ENCODE measurements at regions not wholly inside any gene's neighbourhood (a gene's known extent, or its start where the extent isn't known, plus 50 kb on each side); places are given as distances from the start of the nearest gene placed in this dataset.

DNA sequence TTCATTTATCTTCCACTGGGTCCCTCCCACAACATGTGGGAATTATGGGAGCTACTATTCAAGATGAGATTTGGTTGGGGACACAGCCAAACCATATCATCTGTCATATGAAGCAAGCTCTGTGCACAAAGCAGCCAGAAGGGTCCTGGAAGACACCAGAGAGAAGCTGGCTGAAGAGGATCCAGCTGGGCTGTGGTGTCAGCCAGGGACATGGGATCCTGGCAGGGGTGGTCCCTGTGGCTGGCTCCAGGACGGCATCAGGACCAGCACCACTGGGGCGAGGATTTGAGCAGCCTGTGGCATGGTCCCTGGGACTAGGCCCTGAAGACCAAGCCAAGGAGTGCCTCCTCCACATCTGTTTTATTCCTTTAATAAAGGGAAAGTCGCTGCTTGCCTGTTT is 84.8 kb upstream of the HDAC4 start:
- TF ChIP-seq, protein P1, sequence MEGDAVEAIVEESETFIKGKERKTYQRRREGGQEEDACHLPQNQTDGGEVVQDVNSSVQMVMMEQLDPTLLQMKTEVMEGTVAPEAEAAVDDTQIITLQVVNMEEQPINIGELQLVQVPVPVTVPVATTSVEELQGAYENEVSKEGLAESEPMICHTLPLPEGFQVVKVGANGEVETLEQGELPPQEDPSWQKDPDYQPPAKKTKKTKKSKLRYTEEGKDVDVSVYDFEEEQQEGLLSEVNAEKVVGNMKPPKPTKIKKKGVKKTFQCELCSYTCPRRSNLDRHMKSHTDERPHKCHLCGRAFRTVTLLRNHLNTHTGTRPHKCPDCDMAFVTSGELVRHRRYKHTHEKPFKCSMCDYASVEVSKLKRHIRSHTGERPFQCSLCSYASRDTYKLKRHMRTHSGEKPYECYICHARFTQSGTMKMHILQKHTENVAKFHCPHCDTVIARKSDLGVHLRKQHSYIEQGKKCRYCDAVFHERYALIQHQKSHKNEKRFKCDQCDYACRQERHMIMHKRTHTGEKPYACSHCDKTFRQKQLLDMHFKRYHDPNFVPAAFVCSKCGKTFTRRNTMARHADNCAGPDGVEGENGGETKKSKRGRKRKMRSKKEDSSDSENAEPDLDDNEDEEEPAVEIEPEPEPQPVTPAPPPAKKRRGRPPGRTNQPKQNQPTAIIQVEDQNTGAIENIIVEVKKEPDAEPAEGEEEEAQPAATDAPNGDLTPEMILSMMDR (IDR thresholded peaks at IDR 0.05; ENCODE audit: low read depth, low read length), result no peak
- no peak for DNase-seq (ENCODE audit: extremely low read depth, low read depth)

DNA sequence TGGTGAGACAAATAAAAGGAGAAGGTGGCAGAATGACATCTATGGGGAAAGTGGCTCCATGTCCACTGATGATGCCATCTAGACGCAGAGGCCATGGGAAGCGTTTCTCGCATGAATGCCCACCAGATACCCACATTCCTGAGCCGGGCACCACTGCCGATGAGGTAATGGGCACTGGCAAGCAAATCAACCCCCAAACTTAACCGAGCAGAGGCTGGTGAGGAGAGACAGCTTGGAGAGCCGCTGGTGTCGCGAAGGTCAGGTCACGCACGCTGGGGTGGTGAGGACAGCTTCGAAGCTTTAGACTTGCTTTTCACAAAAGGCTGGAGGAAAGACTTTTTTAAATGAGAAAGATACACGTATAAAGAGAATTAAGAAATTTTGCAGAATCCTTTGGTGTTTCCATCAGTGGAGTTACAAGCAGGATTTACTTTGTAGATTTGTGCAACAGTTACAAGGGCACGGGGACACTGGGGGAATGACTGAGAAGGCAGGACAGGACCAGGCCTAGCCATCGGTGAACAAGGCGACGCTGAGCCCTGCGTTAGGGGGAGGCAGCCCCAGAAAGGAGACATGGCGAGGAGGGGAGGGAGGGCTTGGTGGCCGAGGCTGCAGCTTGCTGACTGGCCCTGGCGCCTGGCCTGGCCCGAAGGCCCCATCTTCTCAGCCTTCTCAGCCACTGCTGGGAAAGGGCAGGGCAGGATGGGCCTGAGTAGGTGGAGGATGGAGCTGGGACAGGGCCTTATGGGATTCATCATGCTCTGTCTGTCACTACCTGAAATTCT is 83.9 kb upstream of the HDAC4 start:
- TF ChIP-seq, protein P1 (IDR thresholded peaks at IDR 0.05; ENCODE audit: low read depth, low read length), result no peak
- no peak for DNase-seq (ENCODE audit: extremely low read depth, low read depth)

DNA sequence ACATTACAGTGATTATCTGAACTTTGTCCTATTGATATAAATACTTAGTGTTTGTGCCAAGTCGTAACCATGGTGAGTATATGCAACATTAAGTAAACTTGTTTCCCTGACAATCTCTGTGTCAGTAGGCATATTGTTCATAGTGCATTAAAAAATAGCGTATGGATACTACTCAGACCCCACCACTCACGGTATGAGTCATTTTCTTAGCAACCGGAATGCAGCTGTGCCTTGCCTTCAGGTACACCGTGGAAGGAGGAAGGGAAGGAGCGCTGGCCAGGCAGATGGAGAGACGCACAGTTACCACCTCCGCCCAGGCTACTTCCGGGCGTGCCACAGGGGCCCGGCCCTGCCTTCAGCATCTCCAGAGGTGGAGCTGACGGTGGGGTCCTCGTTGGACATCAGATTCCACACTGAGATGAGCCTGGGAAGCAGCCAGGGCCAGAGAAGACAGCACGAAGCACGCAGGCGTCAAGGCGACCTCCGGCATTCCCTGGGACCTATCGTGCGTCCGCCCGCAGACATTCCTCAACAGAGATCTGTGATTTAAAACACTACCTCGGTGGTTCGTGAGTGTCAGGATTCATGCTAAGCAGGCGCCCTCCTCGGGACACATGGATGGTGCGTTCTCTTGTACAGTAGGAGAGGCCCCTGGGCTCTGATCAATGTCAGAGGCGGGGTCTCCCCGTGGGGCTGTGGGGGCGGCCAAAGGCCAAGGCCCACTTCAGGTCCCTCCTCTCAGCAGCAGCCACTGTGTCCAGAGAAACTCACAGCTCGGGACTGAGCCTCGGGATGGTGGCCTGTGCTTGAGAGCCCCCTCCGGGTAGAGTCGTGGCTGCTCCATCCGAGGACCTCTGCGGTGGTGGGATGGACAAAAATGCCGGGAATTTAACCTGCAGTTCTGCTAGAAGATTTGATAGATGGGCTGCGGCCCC is 82.2 kb upstream of the HDAC4 start:
- TF ChIP-seq, protein P1 (IDR thresholded peaks at IDR 0.05; ENCODE audit: low read depth, low read length), result no peak
- no peak for DNase-seq (ENCODE audit: extremely low read depth, low read depth)

DNA sequence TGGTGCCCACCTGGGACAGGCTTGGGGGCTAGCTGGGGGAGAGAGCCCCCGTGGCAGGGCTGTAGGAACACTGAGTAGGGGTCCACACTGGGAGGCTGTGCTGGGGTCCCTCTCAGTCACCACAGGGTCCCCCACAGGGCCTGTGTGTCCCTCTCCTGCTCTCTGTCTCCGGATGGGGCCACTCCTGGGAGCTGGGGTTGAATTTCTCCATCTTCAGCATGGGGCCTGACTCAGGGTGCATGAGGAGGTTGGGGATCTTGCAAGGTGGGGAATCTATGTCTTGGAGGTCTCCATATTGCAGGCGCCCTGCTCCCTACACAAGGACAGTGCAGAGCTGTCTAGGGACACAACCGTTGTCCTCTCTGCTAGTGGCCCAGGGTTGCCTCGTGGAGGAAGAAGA is 78.7 kb upstream of the HDAC4 start:
- TF ChIP-seq, protein P1 (IDR thresholded peaks at IDR 0.05; ENCODE audit: low read depth, low read length), result no peak
- DNase-seq (ENCODE audit: extremely low read depth, low read depth), result no peak

DNA sequence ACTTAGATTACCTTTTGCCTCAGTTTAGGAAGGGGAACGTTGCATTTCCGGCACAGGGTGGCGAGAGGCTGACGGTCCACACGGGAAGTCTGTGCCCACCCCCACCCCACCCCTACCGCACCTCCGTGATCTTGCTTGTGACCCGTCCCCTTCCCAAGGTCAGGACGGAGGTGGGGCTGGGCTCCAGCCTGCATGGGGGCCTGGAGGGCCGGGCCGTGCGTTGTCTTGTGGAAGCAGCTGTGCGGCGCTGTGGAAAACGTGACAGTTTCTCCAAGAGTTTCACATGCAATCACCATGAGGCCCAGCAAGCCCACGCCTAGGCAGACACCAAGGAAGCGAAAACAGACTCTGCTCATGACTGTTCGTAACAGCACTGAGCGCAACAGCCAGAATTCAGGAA is 76.8 kb upstream of the HDAC4 start:
- TF ChIP-seq, protein P1 (IDR thresholded peaks at IDR 0.05; ENCODE audit: low read depth, low read length), result no peak
- DNase-seq (ENCODE audit: extremely low read depth, low read depth), result no peak

DNA sequence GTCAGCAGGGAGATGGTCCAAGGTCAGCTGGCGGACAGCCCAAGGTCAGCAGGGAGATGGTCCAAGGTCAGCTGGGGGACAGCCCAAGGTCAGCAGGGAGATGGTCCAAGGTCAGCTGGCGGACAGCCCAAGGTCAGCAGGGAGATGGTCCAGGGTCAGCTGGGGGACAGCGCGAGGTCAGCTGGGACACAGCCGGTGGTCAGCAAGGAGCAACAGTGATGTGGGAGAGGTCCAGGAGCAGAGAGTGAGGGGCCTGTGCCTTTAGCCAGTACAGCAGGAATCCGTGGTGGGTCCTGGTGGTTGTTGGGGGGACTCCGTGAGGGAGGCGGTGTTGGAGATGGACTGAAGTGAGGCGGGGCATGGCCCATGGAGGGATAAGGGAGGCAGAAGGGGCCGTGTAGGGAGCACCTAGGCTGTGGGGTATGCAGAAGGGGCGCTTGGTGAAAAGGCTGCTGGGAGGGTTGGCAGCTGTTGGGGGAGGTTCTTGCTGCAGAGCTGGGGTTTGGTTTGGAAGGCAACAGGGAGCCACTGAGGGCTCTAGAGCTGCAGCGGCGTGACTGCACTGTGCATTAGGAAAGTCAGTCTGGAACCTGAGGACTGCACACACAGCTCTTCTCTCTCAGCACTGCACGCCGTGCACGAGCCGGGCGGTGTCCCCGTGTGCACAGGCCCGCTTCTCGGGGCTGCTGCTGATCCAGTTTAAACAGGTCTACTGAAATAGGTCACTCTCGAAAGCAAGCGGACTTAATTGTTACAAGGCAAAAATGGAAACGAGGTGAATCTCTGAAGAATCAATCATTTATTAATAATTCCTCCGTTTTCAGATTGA is 76.2 kb upstream of the HDAC4 start:
- TF ChIP-seq, protein P1 (IDR thresholded peaks at IDR 0.05; ENCODE audit: low read depth, low read length), result no peak

More for the DNA sequence above, 76.2 kb upstream of the HDAC4 start:
- no peak for DNase-seq (ENCODE audit: extremely low read depth, low read depth)
